Fibroblast of lung (primary cell): ENCODE measurements at regions not wholly inside any gene's neighbourhood (a gene's known extent, or its start where the extent isn't known, plus 50 kb on each side); places are given as distances from the start of the nearest gene placed in this dataset.

Experiments used
- DNase-seq, 2 donors: peaks; one replicate each; pipeline versions ENCODE4 v3.0.0 to v3.0.0-alpha.2; 2010; ENCODE audit warnings: low read depth in 2 of 2
- H2AFZ ChIP-seq: 2 replicates; pipeline ENCODE4 v1.5.1; 2012; ENCODE audit warnings: low read length, control low read depth, inconsistent platforms
- H3K27ac ChIP-seq: 2 replicates; pipeline ENCODE4 v1.5.1; 2011; ENCODE audit warnings: low read length, control low read depth; ENCODE audit not compliant: insufficient read depth
- H3K27me3 ChIP-seq: 2 replicates; pipeline ENCODE4 v1.5.1; 2011; ENCODE audit warnings: mild to moderate bottlenecking, low read length; ENCODE audit not compliant: control insufficient read depth, insufficient read depth
- H3K36me3 ChIP-seq: 2 replicates; pipeline ENCODE4 v1.5.1; 2011; ENCODE audit warnings: low read length; ENCODE audit not compliant: control insufficient read depth, insufficient read depth
- H3K4me1 ChIP-seq: 2 replicates; pipeline ENCODE4 v1.5.1; 2011; ENCODE audit warnings: low read length; ENCODE audit not compliant: control insufficient read depth, insufficient read depth; ENCODE audit errors: extremely low read depth
- H3K4me2 ChIP-seq: 2 replicates; pipeline ENCODE4 v1.5.1; 2011; ENCODE audit warnings: low read length, control low read depth; ENCODE audit not compliant: insufficient read depth; ENCODE audit errors: extremely low read depth
- H3K4me3 ChIP-seq, 4 experiments: fragments of 200-600 bp in 1 of 4; sonication (generic) in 1 of 4; replicated peaks in 1 of 4; 2 replicates each; pipeline ENCODE4 v1.5.1; 2011 to 2016; ENCODE audit warnings: low read length in 4 of 4, low read depth in 3 of 4, mild to moderate bottlenecking in 3 of 4, control low read depth in 2 of 4, inconsistent platforms in 1 of 4, mixed read lengths in 1 of 4; ENCODE audit not compliant: insufficient read depth in 1 of 4; ENCODE audit errors: control extremely low read depth in 1 of 4
- H3K79me2 ChIP-seq: 2 replicates; pipeline ENCODE4 v1.5.1; 2012; ENCODE audit warnings: mild to moderate bottlenecking, low read length, inconsistent platforms; ENCODE audit not compliant: control insufficient read depth, insufficient read depth
- H3K9ac ChIP-seq: 2 replicates; pipeline ENCODE4 v1.5.1; 2011; ENCODE audit warnings: mild to moderate bottlenecking, low read length, control low read depth; ENCODE audit not compliant: insufficient read depth
- H3K9me3 ChIP-seq: 2 replicates; pipeline ENCODE4 v1.5.1; 2012; ENCODE audit warnings: low read depth, low read length; ENCODE audit not compliant: control insufficient read depth, insufficient read depth
- H4K20me1 ChIP-seq: 2 replicates; pipeline ENCODE4 v1.5.1; 2011; ENCODE audit warnings: low read length; ENCODE audit not compliant: control insufficient read depth, insufficient read depth; ENCODE audit errors: extremely low read depth
- CTCF ChIP-seq, 2 donors: IDR thresholded peaks in 1 of 2; conservative IDR thresholded peaks in 1 of 2; 1 replicate in 1 of 2; 2 replicates in 1 of 2; pipeline ENCODE4 v1.5.1; 2011 to 2012; ENCODE audit warnings: low read length in 2 of 2, control low read depth in 1 of 2, inconsistent platforms in 1 of 2, low read depth in 1 of 2, mild to moderate bottlenecking in 1 of 2
- EZH2 ChIP-seq: IDR thresholded peaks from 2 replicates; pipeline ENCODE4 v1.5.1; 2012; ENCODE audit warnings: low read length, control low read depth, mild to moderate bottlenecking; ENCODE audit errors: missing control alignments

GRCh38 chr1:30627994-30628393 lies 95.4 kb downstream of the MATN1 start:
- no peaks in the 10 kb centered on the region for H3K79me2 ChIP-seq
- H3K9me3 ChIP-seq, result no peaks in the 10 kb centered on the region
- H3K27me3 ChIP-seq, result no peaks in the 10 kb centered on the region
- no peak overlapping the region for H3K27ac ChIP-seq
- no peaks in the 10 kb centered on the region for H4K20me1 ChIP-seq
- no peak overlapping the region for H2AFZ ChIP-seq
- TF ChIP-seq EZH2 (no peak), CTCF (conservative IDR thresholded peaks at IDR 0.05 in 1 of 2, IDR thresholded peaks at IDR 0.05 in 1 of 2; ENCODE audit: low read depth in 1 of 2, low read length in 2 of 2) (no peak)
- no peak overlapping the region for H3K4me3 ChIP-seq
- no peak overlapping the region for H3K9ac ChIP-seq
- no peaks in the 10 kb centered on the region for H3K4me1 ChIP-seq
- DNase-seq, result no peak
- H3K36me3 ChIP-seq, result no peaks in the 10 kb centered on the region
- H3K4me2 ChIP-seq, result no peak overlapping the region

GRCh38 chr1:30627206-30627605 lies 96.2 kb downstream of the MATN1 start:
- Histone ChIP-seq H3K27me3 (no peaks in the 10 kb centered on the region), H2AFZ (no peak overlapping the region), H4K20me1 (no peaks in the 10 kb centered on the region), H3K27ac (no peak overlapping the region), H3K36me3 (no peaks in the 10 kb centered on the region), H3K79me2 (no peaks in the 10 kb centered on the region), H3K4me2 (no peak overlapping the region), H3K4me1 (no peaks in the 10 kb centered on the region), H3K9ac (no peak overlapping the region), H3K4me3 (no peak overlapping the region), H3K9me3 (no peaks in the 10 kb centered on the region)
- DNase-seq, result no peak
- TF ChIP-seq EZH2, result no peak
- no peak for TF ChIP-seq CTCF (conservative IDR thresholded peaks at IDR 0.05 in 1 of 2, IDR thresholded peaks at IDR 0.05 in 1 of 2; ENCODE audit: low read depth in 1 of 2, low read length in 2 of 2)

GRCh38 chr1:30623431-30623830 lies 100.0 kb downstream of the MATN1 start:
- no peak for DNase-seq
- no peaks in the 10 kb centered on the region for H4K20me1 ChIP-seq
- H3K4me3 ChIP-seq, result no peak overlapping the region
- no peak overlapping the region for H3K4me2 ChIP-seq
- H3K9ac ChIP-seq, result no peak overlapping the region
- H3K27ac ChIP-seq, result no peak overlapping the region
- TF ChIP-seq EZH2 (no peak), CTCF (conservative IDR thresholded peaks at IDR 0.05 in 1 of 2, IDR thresholded peaks at IDR 0.05 in 1 of 2; ENCODE audit: low read depth in 1 of 2, low read length in 2 of 2) (no peak)
- no peaks in the 10 kb centered on the region for H3K27me3 ChIP-seq
- H3K9me3 ChIP-seq, result no peaks in the 10 kb centered on the region
- no peaks in the 10 kb centered on the region for H3K36me3 ChIP-seq
- H2AFZ ChIP-seq, result no peak overlapping the region
- H3K79me2 ChIP-seq, result no peaks in the 10 kb centered on the region
- H3K4me1 ChIP-seq, result no peaks in the 10 kb centered on the region
